ENCODE measurements at regions not wholly inside any gene's neighbourhood (a gene's known extent, or its start where the extent isn't known, plus 50 kb on each side); places are given as distances from the start of the nearest gene placed in this dataset.

- Histone ChIP-seq H3K27me3 (replicated peaks in 1 of 2; ENCODE audit: control insufficient read depth in 2 of 2, insufficient read depth in 2 of 2, low read length in 1 of 2) (0 out of 4 replicates have a peak, but pooled peaks cover 0 to 1% of the 10 kb centered on the region in 2 experiments), H3K4me3 (no peak overlapping the region), H3K36me3 (ENCODE audit: control insufficient read depth in 2 of 2, insufficient read depth in 2 of 2, low read length in 1 of 2) (no peaks in the 10 kb centered on the region), H3K9me3 (replicated peaks; ENCODE audit: control insufficient read depth, insufficient read depth, low read length) (no peaks in the 10 kb centered on the region), H3K4me1 (ENCODE audit: control insufficient read depth, insufficient read depth, low read length) (no peaks in the 10 kb centered on the region), H3K9ac (ENCODE audit: control insufficient read depth, insufficient read depth, low read length) (no peak overlapping the region), H4K20me1 (ENCODE audit: control insufficient read depth, insufficient read depth) (no peaks in the 10 kb centered on the region), H2AFZ (ENCODE audit: control insufficient read depth, low read depth, low read length) (no peak overlapping the region), H3K4me2 (ENCODE audit: control insufficient read depth, insufficient read depth) (no peak overlapping the region), H3K27ac (ENCODE audit: control insufficient read depth, insufficient read depth) (no peak overlapping the region), H3K79me2 (ENCODE audit: control insufficient read depth, insufficient read depth, low read length) (no peaks in the 10 kb centered on the region)
- ATAC-seq (no peak), DNase-seq (ENCODE audit: low read depth, low spot score) (no peak), FAIRE-seq (no peak)
- ChIA-PET RAD21 (ENCODE audit: unreplicated experiment) (no interaction called here), CTCF (no interaction called here), SMC1A (ENCODE audit: uncharacterized antibody, unreplicated experiment) (no interaction called here), POLR2A (no interaction called here)
- in situ Hi-C loops (cut with MboI) (no loop called here), intact Hi-C loops (cut with micrococcal nuclease; ENCODE audit: unreplicated experiment) (no loop called here)
- TF ChIP-seq ZSCAN29 (IDR thresholded peaks at IDR 0.05) (no peak), MEF2B (IDR thresholded peaks at IDR 0.05; ENCODE audit: partially characterized antibody, poor library complexity, severe bottlenecking) (no peak), HDAC2 (IDR thresholded peaks at IDR 0.05) (no peak), TCF7 (IDR thresholded peaks at IDR 0.05; ENCODE audit: borderline replicate concordance) (no peak), BCL11A (IDR thresholded peaks at IDR 0.05; ENCODE audit: low read depth, low read length) (no peak), BCLAF1 (IDR thresholded peaks at IDR 0.05) (no peak), FOXK2 (IDR thresholded peaks at IDR 0.05) (no peak), RCOR1 (conservative IDR thresholded peaks at IDR 0.05; ENCODE audit: low read depth, low read length) (no peak), TARDBP (IDR thresholded peaks at IDR 0.05; ENCODE audit: borderline replicate concordance) (no peak), POLR2AphosphoS2 (IDR thresholded peaks at IDR 0.05; ENCODE audit: low read depth, low read length) (no peak), HSF1 (IDR thresholded peaks at IDR 0.05; ENCODE audit: low read depth, low read length) (no peak), CHD1 (IDR thresholded peaks at IDR 0.05; ENCODE audit: low read depth, low read length) (no peak), JUND (IDR thresholded peaks at IDR 0.05; ENCODE audit: low read depth, low read length) (no peak)
- WGBS (ENCODE audit: insufficient coverage, insufficient replicate concordance, low lambda C conversion rate, missing lambda C conversion rate), result 31% methylated on average over 1 of the region's 1 CpG
- no TSS peak for BruUV-seq (replicated peaks)
Measured at GRCh38 chr4:126727461-126727860, 905.3 kb upstream of the INTU start.
